ENCODE measurements at regions not wholly inside any gene's neighbourhood (a gene's known extent, or its start where the extent isn't known, plus 50 kb on each side); places are given as distances from the start of the nearest gene placed in this dataset.

DNA sequence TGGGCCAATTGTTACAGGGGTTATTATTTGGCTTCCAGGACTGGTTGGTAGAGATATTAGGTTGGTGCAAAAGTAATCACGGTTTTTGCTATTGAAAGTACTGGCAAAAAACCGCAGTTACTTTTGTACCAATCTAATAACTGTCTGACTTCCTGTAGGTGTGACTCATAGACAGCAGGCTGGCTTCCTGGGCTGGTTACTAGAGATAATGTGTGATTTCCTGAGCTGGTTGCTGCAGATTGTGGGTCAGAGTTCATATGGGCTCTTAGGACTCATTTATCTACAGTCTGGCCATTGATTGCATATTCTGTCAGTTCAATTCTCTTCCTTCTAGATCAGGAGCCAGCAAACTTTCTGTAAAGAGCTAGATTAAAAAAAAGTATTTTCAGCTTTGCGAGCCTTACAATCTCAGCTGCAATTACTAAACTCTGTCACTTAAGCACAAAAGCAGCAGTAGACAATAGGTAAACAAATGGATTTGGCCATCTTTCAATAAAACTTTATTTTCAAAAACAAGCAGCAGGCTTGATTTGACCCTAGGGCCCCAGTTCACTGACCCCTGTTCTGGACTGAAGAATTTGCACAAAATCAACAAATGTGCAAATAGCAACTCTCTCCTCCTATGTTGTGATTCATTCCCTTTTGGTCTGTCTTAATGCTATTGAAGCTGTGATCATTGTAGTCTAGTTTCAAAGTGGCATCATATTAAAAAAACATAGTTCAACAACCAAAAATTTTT is 50.8 kb upstream of the BOD1L1 start:
- Histone ChIP-seq H3K4me1 (ENCODE audit: insufficient read depth, low read length) (no peaks in the 10 kb centered on the region), H4K91ac (ENCODE audit: insufficient read length, low read depth, low read length) (no peak overlapping the region), H3K4ac (ENCODE audit: low read depth, low read length) (no peak overlapping the region), H3K23me2 (ENCODE audit: insufficient read length, low read depth, low read length, poor library complexity, severe bottlenecking) (no peaks in the 10 kb centered on the region), H2BK120ac (ENCODE audit: low read depth, low read length, poor library complexity, severe bottlenecking) (no peak overlapping the region), H2BK15ac (ENCODE audit: low read depth, low read length) (no peak overlapping the region), H4K8ac (replicated peaks; ENCODE audit: insufficient read length, low read depth, low read length) (no peak overlapping the region), H2BK5ac (ENCODE audit: insufficient read length, low read length) (no peak overlapping the region), H3K9ac (ENCODE audit: extremely low read depth, insufficient read length, low read length) (no peak overlapping the region), H3K27me3 (ENCODE audit: insufficient read depth, low read length) (no peaks in the 10 kb centered on the region), H3K4me2 (ENCODE audit: insufficient read depth, insufficient read length, low read length) (no peak overlapping the region), H2AFZ (ENCODE audit: low read length) (no peak overlapping the region), H3K14ac (ENCODE audit: insufficient read depth, low read length) (no peak overlapping the region), H2AK5ac (ENCODE audit: insufficient read length, low read length) (no peak overlapping the region), H2BK12ac (ENCODE audit: insufficient read length, low read depth, low read length) (no peak overlapping the region), H3T11ph (ENCODE audit: low read length) (no peak overlapping the region), H3K9me3 (ENCODE audit: control insufficient read depth, low read depth, low read length) (no peaks in the 10 kb centered on the region), H2BK20ac (ENCODE audit: low read depth, low read length, poor library complexity, severe bottlenecking) (no peak overlapping the region), H3K27ac (ENCODE audit: insufficient read length, low read depth, low read length) (no peak overlapping the region), H3K79me1 (ENCODE audit: insufficient read depth, low read depth, low read length, poor library complexity, severe bottlenecking) (no peaks in the 10 kb centered on the region), H3K79me2 (ENCODE audit: insufficient read depth, low read length) (no peaks in the 10 kb centered on the region), H3K56ac (ENCODE audit: insufficient read length, low read depth, low read length) (no peak overlapping the region), H4K20me1 (ENCODE audit: control insufficient read depth, insufficient read depth, insufficient read length) (no peaks in the 10 kb centered on the region), H3K23ac (ENCODE audit: insufficient read length, low read depth, low read length) (no peak overlapping the region), H4K5ac (ENCODE audit: insufficient read length, low read depth, low read length) (no peak overlapping the region), H3K18ac (ENCODE audit: insufficient read length, low read depth, low read length) (no peak overlapping the region)
- WGBS (ENCODE audit: extremely low coverage, insufficient read length, low lambda C conversion rate): no CpG with 5 or more reads among the region's 3 CpGs
- no peak overlapping the region for H3K27ac Mint-ChIP-seq
- TF ChIP-seq, protein P1, sequence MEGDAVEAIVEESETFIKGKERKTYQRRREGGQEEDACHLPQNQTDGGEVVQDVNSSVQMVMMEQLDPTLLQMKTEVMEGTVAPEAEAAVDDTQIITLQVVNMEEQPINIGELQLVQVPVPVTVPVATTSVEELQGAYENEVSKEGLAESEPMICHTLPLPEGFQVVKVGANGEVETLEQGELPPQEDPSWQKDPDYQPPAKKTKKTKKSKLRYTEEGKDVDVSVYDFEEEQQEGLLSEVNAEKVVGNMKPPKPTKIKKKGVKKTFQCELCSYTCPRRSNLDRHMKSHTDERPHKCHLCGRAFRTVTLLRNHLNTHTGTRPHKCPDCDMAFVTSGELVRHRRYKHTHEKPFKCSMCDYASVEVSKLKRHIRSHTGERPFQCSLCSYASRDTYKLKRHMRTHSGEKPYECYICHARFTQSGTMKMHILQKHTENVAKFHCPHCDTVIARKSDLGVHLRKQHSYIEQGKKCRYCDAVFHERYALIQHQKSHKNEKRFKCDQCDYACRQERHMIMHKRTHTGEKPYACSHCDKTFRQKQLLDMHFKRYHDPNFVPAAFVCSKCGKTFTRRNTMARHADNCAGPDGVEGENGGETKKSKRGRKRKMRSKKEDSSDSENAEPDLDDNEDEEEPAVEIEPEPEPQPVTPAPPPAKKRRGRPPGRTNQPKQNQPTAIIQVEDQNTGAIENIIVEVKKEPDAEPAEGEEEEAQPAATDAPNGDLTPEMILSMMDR (conservative IDR thresholded peaks at IDR 0.05): no peak
- no peak for DNase-seq
- no peaks in the 10 kb centered on the region for H3K27me3 Mint-ChIP-seq (ENCODE audit: low read depth)
- no peak overlapping the region for H3K4me3 Mint-ChIP-seq
- no peaks in the 10 kb centered on the region; a peak in 1 of 4 replicates for H3K4me1 Mint-ChIP-seq
- H3K9me3 Mint-ChIP-seq: no peaks in the 10 kb centered on the region; a peak in 1 of 5 replicates
- no peaks in the 10 kb centered on the region for H3K36me3 Mint-ChIP-seq (ENCODE audit: insufficient read depth in 1 of 3, low read depth in 3 of 3)

Data from H9 (cell line).